ENCODE measurements at regions not wholly inside any gene's neighbourhood (a gene's known extent, or its start where the extent isn't known, plus 50 kb on each side); places are given as distances from the start of the nearest gene placed in this dataset.

DNA sequence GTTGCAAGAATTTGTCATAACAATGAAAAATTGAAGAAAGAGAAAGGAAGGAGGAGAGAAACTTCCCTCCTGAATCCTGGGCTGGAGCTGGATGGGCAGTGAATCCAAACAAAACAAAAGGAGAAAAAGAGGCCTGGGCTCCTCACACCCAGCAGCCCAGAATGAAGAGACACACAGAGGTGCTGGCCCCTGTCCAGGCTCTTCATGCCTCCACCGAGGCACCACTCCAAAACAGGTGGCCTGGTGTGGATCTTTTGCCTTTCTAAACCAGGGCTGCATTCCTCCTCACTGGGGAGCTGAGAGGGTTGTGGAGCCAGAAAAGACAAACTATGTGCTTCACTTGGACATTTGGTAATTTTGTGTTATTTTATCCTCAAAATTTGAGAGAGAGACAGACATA, 76.0 kb downstream of the FAM124B start:
- DNase-seq = no peak

DNA sequence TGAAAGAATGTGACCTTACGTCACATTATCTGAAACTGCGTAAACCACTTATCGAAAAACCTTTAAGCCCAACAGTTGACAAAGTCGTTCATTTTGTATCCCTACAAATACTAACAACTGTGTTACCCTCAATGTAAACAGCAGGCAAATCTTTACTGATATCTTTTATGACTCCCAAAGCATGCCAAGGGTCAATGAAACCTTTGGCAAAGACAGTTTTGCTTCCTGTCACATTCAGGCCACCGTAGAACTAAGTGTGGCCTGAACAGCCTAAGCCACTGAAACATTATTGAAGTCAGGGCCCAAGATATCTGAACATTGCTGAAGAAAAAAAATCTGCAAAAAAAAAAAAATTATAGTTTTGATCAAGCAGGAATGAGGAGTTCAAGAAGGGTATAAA, 77.3 kb downstream of the FAM124B start:
- DNase-seq = no peak

DNA sequence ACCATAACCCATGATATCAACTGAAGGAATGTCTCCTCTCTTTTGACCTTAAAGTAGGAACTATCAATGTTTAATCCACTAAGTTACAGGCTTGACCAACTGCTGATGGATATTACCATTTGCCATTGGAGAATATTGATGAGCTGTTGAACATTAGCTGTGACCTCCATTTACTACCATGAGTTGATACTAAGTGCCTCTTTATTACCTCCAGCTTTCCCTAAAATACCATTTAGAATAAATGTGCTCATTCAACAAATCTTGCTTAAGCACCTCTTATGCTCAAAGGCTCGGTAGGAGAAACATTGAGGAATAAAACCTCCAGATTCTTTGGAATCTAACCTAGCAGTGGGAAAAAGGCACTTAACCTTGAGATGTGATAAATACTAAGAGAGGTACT, 81.2 kb downstream of the FAM124B start:
- no peak for DNase-seq

DNA sequence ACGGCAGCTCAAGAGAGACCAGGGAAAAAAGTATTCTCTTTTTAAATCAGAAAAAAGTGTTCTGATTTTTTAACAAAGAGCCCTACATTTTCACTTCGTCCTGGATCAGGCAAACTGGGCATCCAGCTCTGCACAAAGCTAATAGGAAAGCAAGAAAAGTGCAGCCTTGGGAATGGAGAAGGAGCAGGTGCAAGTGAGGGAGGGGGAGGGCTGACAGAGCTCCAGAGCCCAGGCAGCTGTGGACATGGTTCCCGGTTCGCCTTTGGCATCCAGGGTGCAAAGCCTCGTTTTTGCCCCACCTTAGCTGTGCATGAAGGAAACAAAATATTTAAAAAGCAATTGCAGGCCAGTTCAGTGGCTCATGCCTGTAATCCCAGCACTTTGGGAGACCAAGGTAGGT, 82.2 kb downstream of the FAM124B start:
- no peak for DNase-seq

DNA sequence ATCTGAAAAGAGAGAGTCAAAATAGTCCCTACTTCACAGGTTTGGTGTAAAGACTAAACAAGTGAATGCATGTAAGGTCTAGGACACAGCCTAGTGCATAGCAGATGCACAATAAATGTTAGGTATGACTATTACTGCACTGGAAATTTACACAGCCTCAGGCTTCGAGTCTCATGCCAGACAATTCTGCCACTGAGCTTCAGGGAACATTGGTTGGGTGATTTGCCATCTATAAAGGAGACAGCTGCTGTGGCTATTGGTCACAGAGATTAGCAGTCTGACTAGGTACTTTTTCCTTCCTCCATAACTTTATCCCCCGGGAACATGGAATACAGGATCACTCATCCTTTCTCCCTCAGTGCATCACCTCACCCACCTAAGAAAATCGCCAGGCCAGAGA, 89.2 kb downstream of the FAM124B start:
- DNase-seq = no peak

DNA sequence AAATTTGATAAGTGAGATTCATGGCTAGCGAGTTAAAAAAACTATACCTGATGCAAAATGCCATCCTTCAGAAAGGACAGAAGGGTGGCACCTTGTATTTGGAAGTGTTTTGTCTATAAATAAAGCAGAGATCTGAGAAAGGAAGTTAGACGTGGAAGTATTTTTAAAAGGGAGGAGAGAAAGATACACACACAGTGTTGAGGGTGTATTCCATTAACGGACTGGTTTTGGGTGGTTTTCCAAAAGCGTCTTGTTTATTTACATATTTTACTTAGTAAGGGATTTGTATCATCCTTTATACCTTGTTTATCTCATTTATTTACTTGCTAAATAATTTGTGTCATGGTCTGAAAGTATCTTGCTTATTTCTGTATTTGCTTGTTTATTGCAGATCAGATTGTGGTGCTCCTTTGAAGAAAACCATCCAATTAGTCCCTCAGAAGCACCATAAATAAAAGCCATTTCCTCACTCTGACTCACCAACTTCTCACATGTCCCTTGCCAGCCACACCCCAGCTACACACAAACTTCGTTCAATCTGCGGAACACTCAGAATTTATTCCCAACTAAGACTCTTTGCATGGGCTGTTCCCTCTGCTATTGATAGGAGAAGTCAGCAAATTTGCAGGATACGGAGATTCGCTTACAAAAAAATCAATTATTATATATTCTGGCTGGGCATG, 90.8 kb downstream of the FAM124B start:
- no peak for DNase-seq

DNA sequence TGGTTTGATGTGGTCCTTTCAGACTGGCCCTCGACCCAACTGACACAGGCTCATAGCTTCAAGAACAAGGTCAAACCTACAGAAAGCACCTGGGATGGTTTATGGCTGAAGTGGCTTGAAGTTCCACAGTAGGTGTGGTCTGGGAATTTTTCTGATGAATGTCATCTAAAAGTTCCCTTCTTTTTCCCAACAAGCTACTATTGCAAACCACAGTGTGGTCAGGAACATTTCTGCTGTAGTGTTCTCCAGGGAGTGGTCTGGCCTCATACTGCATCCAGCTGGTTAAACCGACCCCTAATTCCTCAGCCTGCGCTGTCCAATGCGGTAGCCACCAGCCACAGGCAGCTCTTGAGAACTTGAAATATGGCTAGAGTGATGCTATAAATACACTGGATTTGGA, 92.7 kb downstream of the FAM124B start:
- no peak for DNase-seq

DNA sequence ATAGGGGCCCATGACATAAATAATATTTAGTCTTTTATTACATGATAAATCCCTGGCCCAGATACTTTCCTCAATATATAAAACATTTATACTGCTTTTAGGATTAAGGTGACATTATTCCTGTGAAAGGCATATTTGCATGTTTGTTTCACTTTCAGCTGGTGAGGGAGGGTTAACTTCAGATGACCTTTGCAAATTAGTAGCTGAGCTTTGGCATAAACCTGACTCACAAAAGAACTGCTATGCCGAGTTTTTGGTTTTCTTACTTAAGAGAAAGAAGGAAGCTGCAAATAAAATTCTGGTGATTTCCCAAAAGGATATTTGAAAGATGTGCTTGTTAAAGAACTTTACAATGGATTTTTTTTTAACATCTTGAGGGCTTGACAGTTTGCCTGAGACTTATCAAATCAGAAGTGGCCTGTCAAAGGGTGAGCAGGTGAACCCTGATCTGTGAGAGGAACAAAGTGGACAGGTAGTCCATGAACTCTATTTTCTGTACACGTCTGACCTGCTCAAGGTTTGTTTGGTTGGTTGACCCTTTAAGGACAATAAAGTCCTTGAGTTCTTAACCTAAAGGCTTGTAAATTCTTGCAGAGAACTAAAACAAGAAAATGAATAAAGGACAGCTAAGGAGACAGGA, 93.5 kb downstream of the FAM124B start:
- DNase-seq = no peak

DNA sequence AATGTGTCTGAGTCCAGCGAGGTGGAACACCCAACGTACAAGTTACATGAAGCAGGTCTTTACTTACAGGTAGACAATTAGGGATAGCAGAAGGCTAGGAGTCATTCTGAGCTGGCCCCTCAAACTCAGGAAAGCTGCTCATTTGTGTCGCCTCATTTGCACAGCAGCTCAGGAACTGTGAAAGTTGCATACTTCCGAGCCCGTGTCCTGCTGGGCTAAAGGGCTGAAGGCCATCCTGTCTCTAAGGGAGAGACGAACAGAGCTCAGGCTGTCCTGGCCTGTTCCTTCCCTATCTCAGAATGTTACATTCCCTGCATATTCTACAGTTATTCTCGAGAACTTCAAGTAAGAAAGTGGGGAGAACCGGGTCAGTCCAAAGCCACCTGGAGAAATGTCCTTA, 99.0 kb downstream of the FAM124B start:
- DNase-seq = no peak

DNA sequence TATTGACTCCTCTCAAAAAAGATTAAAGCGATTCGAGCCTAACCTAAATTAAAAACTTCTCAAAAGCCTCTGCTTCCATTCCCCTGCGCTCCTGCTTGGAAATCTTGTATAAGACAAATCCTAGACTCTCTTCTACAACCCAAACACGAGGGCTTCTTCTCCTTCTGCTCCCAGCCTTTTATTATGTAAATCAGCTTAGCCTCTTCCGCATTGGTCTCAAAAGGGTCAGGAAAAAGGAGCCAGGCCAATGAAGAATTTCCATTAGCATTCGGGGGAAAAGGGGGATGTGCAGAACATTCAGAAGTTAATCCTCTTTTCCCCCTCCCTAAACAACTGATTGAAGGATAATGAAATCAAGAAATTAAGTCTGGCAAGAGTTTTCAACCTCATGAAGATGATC, 107.9 kb downstream of the FAM124B start:
- DNase-seq = no peak

DNA sequence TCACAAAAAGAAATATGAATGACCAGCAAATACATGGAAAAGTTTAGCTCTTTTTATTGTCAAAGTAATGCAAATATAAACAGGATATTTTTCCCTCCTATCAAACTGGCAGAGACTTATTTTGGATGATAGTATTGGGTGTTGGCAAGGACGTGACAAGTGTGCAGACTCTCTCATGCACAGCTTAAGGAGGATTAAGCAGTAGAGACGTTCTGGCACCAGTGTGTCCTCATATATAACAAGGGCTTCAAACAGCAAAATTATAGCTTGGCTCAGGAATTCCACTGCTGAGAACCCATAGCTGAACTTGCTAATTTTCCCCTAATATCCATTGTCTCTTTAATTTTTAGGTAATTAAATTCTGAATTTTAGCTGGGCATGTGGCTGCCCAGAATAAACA, 114.4 kb downstream of the FAM124B start:
- no peak for DNase-seq

DNA sequence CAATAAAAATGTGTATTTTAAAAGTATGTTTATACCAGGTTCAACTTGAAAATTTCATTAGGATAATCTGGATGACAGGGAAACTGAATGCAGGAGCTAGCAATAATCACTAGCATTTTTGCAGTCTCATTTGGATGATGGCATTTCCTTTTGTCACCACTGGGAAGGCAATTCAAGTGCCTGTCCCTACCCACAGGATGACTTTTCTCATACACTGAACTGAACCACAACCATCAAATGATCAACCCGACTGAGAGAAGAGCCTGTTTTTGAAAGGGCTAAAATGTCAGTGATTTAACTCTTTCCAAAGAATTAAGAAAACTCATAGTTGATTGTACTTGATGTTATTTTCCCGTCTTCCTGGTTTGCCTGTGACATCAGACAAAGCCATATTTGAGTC, 115.0 kb downstream of the FAM124B start:
- DNase-seq = no peak

DNA sequence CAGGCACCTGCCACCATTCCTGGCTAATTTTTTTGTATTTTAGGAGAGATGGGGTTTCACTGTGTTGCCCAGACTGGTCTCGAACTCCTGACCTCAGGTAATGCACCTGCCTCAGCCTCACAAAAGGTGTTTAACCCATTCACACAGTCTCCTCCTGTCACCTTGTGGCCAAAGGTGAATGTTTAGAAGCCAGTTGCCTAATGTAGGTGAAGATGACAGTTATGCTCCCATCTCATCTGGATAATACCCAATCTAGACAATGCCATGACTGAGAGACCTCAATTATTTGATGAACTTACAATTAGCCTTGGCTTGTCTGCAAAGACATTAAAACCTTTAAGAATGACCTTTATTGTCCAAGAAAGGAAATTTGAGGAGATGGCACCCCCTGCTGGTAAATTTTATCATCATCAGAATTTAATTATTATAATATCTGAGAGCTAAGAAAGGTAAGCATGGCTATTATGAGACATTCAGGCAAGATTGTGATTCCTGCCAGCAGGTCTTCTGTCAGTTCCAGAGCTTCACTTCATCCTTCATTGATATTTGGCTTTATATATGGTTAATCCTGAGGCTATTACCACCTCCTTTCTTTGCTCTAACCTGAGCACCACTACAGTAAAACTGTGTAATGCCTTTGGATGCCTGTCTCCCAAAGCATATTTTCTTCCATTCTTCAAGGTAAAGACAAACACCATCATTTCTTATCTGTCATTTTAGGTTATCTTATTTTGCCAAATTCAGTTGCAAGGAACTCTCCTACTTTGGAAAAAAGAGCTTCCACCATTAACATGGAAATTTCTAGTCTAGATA, 117.6 kb downstream of the FAM124B start:
- DNase-seq = peak; percentile 14

DNA sequence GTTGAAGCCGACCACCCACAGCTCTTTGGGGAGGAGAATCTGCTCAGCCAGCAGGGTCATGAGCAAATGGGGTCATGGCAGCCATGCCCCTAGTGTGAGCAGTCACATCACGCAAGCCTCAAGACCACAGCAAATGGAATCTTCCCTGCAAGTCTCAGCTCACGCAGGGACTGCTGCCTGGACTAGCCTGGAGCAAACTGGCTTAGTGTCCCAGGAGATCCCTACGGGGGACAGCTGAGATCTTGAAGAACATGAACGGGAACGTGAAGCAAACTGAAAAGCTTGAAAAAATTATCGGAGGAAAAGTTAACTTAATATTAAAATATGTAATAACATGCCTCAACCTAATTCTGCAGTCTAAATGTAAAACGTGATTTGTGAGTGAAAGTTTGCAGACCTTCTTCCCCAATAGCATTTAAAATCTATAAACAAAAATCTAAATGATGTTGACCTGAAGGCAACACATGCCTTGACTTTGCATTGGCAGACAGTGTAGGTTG, 118.4 kb downstream of the FAM124B start:
- DNase-seq = no peak

DNA sequence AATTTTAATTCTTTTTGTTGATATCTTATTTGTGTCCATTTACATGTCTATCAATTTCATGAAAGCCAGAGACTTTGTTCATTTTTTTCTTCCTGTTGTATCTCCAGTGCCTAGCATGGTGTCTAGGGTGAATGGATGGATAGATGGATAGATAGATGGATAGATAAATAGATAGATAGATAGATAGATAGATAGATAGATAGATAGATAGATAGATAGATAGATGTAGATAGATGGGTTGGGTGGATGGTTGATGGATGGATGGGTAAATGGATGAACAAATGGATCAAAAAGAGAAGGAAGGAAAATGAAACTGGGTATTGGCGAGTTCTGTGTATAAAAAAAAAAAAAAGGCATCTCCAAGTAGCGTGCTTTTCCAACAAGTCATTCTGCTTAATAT, 120.5 kb downstream of the FAM124B start:
- no peak for DNase-seq

DNA sequence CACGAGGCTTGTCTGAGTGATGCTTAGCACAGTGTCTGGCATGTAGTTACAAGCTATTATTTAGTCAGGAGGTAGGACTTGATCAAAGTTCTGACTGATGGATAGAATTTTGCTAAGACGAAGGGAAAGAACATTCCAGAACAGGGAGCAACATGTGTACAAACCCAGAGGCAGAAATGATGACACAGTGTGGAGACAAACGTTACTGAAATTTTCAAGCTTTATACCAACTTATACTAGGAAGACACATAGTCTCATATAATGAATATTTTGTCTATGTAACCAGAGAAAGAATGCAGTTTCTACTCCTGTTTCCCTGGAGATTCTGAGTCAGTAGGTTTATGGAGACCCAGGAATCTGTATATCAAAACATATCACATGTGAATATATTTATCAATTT, 123.4 kb downstream of the FAM124B start:
- DNase-seq = no peak

DNA sequence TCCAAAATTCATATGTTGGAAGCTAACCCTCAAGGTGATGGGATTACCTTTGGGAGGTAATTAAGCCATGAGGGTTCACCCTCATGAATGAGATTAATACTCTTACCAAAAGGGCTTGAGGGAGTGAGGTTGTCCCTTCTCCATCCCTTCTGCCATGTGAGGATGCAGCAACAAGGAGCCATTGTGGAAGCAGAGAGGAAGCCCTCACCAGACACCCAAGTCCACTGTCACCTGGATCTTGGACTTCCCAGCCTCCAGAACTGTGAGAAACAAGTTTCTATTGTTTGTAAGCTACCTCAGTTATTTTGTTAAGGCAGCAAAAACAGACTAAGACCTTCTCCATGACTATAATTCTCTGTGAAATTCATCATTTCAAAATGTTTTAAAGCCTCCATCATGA, 125.7 kb downstream of the FAM124B start:
- DNase-seq = no peak

DNA sequence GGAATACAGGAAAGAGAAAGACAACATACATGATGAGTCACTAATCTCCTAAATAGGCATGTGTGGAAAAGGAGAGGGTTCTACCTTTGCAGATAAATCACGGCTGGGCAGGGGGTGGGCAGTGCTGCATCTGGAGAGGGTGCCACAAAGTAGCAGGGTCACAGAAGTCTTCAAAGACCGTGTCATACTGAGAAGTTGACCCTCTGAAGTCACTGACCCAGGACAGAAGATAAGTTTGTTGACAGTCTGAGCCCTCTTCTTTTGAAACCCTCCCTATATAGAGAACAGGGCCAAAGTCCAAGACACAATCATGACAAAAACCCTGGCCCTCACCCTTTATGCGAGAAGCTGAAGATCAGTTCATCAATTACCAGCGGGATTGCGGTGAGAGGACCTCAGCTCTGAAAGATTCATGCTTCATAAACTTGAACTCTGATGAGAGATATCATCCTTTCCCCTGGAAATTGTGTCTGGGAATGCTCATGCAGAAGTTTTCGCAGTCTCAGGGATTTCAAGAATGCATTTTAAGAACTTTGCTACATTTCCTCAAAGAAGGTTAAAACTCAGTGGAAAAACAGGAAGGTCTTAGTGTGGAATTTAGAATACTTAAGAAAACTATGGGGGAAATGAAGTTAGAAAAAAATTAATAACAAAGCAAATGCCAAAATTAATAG, 129.5 kb downstream of the FAM124B start:
- DNase-seq = no peak

DNA sequence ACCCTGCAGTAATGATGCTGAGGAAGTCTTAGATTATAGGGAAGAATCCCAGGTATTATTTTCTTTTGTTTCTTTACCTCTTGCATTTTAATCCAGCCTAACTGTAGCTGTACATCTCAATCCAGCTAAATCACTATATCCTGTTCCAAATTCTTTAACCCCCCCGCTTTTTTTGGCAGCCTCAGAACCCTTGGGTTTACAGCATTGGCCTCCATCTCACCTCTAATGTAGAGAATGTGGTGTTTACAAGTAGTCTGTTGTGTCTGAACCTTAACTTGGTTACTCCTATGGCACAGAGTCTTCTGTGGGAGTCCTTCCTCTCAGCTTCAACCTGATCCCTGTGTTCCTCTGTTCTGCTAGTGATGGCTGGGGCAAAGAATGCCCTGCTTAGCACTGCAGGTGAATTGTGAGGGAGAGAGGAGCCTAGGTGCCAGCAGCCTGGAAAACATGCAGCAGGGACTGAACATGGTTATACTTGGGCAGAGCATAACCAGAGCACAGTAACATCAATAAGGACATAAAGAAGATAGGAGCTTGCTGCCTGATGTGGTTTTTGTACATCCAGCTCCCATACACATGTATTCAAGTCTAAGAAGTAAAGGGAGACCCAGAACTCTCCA, 130.2 kb downstream of the FAM124B start:
- no peak for DNase-seq

DNA sequence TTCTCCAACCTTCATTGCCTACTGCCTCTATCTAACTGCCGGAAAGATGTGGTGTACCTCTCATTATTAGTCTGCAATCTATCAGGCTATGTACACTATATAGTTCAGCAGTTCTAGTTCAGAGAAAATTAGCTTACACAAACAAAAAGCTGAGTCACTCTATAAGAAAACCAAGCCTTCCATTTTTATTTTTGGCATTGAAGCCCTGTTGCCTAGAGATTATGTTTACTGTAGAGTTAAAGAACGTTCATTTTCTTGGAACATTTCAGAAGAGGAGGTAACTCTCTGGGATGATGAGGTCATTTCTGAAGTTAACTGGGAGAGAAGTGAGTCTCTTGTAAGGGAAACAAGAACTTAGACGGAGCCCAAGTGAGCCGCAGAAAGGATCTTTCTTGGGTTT, 133.5 kb downstream of the FAM124B start:
- DNase-seq = peak; percentile 1

DNA sequence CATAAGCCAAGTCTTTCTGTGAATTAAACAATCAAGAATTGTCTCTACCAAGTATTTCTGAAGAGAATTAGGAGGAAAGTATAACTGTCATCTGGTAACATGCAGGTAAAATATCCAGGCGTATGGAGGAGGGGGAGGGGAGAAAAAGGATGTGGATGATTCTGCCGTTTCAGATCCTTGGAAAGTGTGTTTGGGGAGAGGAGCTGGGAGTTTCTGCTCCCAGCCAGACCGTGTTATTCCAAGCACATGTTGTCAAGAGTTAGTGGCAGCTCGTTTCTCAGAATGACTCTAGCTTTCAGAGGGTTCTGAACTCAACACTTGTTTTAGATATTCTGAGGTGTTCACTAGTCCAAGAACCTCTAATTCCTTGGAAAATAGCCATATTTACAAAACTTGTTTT, 137.6 kb downstream of the FAM124B start:
- no peak for DNase-seq

DNA sequence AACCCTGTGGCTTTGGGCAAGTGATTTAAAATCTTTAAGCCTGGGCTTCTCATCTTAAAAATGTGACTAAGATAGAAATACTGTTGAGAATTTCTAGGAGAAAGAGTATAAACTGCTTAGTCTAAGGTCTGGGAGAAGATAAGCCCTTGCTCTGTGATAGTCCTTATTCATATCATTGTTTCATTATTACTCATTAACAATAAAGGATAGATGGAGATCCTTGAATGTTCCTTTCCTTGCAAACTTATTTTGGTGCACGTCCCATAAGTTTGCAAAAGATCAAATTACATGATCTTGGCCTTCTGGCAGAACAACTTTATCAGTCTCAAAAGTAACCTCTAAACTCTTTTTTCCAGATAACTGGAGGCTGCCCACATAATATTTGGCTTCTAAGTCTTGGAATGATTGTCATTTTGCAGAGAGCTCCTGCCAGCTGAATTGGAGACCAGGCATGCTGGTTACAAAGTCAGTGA, 138.3 kb downstream of the FAM124B start:
- DNase-seq = no peak

DNA sequence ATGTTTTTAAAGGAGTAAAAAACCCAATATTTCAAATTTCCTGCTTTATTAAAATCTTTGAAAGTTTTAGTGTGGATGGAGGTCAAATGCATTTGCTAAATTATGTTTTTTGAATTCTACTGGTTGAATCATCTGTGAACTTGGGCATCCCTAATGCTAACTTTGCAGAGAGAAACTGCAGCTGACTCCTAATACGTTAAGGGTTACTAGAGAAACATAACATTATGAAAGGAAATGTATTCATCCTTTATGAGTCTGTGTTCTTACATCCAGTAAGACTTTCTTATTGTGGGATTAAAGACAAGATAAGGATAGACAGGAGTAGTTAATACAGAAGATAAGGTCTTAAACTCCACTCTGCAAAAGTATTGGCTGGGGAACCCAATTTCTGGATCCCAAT, 140.6 kb downstream of the FAM124B start:
- no peak for DNase-seq

All from NCI-H1092 treated with DMSO at 0.1 percent for 48 hours (cell line).